GM19025 (cell line): ENCODE measurements at regions not wholly inside any gene's neighbourhood (a gene's known extent, or its start where the extent isn't known, plus 50 kb on each side); places are given as distances from the start of the nearest gene placed in this dataset.

Experiments
- ATAC-seq: cut with Tn5 transposase; IDR thresholded peaks from one replicate; pipeline ENCODE4 v1.9.1; 2021; ENCODE audit warnings: mild to moderate bottlenecking, low read depth, moderate library complexity; ENCODE audit not compliant: unreplicated experiment

DNA sequence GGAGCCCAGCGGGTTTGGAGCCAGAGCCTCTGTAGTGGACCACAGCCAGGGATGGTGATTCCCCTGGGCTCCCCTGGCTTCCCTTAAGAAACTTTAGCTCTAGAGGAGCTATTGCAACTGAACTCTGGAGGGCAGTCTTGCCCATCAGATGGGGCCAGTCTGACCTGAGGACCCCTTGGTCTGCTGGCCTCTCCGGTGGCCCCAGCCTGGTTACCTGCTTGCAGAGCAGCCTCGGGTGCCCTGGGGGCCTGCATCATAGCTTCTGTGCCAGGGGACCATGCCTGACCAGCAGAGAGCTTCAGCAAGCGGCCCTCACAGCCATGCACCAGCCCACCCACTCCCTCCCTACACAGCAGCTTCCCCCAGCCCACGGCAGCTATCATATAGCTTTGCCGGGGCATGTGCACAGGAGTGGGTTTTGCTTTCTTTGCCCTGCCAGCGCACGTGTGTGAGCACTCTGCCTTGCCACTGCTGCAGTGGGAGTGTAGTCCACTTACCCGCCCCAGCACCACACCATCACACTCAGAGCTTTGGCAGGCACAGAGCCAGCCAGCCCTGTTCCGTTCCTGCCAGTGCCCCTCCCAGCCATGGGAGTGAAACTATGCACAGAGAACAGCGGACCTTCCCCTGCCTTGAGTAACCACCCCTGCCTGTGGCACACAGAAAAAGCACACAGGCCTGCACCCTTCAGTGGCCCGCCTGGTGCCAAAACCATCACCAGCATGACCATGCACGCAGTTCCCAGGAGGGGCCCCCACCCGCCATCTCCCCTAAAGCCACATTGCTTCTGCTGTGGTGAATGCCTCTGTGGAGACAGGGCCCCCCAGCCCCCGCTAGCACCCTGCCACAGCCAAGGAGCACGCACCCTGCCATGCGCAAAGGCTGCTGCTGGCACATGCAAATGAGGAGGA, 442.9 kb upstream of the NEGR1 start:
- ATAC-seq = no peak

- ATAC-seq = no peak
Measured at GRCh38 chr1:72705921-72706320, 423.6 kb upstream of the NEGR1 start.

DNA sequence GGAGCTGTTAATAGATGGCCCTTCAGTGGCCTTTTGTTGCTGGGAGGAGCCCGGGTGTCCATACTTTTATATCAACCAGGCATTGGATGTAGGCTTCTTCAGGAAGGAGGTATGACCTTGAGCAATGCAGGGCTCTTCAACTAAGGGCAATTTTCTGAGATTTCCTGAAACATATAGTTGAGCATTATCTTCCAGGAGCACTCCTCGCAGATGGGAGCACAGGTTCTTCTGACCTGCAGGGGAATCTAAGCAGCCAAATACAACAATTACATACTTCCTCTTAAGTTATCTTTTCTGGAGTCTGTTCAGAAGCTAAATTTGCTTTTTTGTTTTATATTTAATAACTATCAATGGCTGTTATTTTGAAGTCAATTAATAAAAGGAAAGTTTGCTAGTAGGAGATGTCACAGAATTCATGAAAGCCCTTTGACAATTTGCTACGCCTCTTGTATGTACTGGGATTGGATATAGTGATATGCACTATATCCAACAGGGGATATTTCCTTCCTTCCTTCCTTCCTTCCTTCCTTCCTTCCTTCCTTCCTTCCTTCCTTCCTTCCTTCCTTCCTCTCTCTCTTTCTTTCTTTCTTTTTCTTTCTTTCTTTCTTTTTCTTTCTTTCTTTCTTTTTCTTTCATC, 422.6 kb upstream of the NEGR1 start:
- no peak for ATAC-seq

DNA sequence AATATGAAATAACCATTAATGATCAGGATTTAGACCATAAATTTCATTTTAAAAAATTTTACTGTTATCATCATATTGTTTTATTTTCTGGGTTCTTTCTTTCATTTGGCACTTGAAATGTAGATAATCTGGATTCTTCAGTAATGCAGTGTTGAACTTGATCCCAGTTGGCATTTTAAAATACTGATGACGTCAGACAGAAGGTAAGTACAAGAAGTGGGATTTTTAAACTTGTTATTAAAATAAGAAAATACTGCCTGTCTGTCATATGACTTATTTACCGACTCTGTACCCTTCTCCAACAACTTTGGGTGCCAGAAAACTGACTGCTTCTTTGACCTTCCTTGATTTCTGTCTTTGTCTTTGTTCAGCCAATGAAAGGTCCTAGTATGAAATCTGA, 415.1 kb upstream of the NEGR1 start:
- no peak for ATAC-seq

DNA sequence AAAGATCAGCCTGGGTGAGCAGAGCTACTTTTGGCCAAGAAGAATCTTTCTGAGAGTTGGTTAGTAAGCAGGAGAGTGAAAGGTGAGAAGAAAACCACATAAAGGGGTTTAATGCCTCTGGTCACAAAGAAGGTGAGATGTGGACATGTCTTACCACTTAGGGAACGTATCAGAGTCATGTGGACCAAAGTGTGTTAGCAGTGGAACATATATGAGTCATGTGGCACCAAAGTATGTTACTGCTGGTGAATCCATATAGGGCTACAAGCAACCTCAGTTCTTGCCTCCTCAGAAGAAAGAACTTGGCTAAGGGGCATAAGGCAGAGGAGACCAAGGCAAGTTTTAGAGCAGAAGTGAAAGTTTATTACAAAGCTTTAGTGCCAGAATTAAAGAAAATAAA, 411.6 kb upstream of the NEGR1 start:
- no peak for ATAC-seq

GRCh38 chr1:72693376-72693775, 411.0 kb upstream of the NEGR1 start:
- ATAC-seq = no peak

DNA sequence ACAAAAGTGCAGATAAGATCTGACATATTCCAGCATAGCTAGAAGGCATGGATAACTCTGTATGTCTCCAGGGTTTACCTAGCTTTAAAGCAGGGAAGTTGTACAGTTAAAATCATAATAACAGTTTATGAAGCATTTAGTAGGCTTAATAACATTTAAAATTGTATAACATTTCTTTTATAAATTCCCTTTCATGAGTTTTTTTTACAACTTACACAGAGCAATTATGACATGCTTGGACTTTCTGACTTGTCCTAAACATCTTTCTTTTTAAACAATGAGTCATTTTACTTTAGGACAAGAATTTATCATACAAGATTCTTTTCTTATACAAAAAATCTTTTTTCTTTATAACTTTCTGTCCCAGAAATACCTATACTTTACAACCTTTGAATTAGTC, 408.5 kb upstream of the NEGR1 start:
- no peak for ATAC-seq

DNA sequence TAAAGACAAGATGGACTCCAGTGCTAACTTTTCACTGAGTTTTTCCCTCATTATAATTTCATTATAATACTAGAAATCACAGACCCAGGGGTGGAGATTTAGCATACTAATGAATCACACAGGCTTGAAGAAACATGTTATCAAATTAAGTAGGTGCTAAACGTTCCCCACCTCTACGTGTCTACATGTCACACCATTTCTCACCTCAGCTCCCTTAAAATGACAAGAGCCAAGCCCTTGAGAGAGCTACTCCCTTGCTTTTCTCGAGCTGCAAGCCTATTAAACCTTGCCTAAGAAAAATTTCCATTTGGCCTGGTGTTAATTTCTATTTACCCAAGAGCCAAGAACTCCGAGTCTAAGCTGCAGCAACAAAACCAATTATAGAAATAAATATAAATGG, 396.3 kb upstream of the NEGR1 start:
- no peak for ATAC-seq

GRCh38 chr1:72670902-72671301, 388.6 kb upstream of the NEGR1 start:
- no peak for ATAC-seq

DNA sequence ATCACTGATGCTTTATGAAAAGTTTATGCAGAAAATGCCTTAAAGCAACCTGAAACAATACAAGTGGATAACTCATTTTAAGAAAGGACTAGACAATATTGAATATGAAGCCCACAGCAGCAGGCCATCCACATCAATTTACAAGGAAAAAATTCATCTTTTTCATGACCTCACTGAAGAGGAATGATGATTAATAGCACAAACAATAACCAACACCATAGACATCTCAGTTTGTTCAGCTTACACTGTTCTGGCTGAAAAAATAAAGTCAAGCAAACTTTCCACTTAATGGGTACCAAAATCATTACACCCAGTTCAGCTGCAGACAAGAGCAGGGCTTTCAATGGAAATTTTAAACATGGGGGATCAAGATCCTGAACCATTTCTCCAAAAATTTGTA, 380.6 kb upstream of the NEGR1 start:
- ATAC-seq = no peak

- ATAC-seq = no peak
Measured at GRCh38 chr1:72650843-72651435, 368.6 kb upstream of the NEGR1 start.

DNA sequence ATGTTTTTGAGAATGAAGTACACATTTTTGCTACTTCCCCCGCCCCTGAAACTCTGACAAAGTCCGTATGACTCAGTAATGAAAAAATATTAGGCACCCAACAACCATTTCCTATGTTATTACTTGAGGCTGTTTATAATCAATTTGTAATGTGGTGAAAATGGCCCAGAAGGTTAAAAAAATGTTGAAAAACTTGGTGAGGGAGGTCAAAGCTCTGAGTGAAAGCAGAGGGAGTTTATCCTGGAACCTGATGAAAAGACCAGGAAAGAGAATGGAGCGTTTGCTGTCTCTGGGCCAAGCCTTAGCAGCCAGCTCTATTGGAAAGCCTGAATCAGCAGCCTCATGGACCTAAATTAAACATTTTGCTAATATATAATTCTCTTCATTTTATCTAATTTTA, 367.7 kb upstream of the NEGR1 start:
- ATAC-seq = no peak

GRCh38 chr1:72649211-72649888, 367.0 kb upstream of the NEGR1 start:
- ATAC-seq = no peak

DNA sequence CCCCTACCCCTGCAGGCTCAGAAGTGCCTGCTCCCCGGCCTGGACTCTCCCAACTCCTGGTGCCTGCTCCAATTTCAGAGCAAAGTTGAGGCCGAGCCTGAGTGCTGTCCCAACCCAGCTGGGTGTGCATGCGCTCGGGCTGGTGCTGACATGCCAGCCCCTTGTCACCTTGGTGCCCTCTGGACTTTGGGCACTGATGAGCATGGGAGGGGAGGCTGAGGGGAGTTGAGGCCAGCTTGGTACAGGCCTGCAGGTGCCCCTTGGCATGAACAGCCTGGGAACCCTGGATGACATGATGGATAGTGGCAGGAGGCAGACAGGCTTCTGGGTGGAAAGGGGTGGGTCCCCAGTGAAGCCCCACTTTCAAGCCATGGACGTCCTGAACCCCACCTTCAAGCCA, 366.1 kb upstream of the NEGR1 start:
- ATAC-seq = no peak

DNA sequence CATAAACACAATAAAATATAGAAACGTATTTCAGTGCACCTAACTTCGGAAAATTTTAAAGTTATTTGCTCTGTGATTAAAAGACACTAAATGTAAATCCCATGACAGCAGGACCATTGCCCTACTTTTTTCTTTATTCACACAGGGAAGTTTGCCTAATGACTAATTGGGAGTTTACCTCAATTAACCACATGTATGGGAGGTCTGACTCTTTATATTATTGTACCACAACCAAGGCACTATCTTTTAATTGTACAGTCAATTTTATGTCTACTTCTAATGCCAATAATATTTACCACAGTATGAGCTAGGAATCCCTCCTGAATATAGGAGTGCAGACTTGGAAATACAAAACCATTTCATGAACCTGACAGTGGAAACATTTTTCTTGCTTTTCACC, 360.8 kb upstream of the NEGR1 start:
- no peak for ATAC-seq

GRCh38 chr1:72637593-72637992, 355.3 kb upstream of the NEGR1 start:
- ATAC-seq = no peak

DNA sequence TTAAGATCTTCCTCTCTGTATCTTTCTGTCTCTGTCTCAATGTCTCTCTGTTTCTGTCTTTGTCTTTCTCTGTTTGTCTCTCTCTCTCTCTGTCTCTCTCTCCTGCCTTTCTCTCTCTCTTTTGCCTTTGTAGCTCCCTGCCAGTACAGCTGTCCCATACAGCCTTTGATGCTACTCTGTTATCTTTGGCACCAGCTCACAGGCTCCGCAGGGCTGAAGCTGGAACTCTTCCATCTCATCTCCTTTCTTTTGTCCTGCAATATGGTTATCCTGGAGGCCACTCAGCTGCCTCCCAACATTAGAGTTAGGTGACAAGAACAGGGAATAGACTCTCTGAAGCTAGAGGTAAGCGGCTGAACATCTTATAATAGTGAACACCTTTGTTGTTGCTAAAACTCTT, 354.3 kb upstream of the NEGR1 start:
- ATAC-seq = no peak

DNA sequence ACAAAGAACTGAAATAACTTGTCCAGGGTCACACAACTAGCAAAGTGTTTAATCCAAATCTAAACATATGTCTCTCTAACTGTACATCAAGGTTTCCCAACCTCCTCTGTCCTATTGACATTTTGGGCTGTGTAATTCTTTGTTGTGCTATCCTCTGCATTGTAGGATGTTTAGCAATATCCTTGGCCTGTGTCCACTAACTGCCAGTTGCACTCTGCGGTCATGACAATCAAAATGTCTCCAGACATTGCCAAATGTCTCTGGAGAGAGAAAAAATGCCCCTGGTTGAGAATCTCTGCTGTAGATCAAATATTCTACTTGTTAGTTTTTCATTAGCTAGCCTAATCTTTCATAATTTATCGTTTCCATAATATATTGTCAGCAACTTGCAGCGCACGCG, 353.4 kb upstream of the NEGR1 start:
- ATAC-seq = no peak

DNA sequence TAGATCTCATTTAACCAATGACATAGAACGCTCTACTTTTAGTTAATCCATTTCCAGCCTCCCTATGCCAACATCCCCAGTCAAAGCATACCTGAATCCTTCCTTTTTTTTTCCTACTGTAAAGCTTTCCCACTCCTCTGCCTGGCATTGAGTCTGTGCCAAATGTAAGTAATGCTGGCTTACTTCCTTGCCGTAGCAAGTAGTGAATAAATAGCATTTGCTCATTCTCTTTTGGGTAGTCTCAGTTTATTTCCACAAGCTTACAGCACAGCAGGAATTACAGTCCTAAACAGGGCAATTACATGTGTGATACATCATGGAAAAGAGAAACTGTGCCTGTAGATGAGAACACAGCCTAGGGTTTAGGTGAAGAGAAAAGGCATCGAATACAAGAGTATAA, 352.6 kb upstream of the NEGR1 start:
- no peak for ATAC-seq

DNA sequence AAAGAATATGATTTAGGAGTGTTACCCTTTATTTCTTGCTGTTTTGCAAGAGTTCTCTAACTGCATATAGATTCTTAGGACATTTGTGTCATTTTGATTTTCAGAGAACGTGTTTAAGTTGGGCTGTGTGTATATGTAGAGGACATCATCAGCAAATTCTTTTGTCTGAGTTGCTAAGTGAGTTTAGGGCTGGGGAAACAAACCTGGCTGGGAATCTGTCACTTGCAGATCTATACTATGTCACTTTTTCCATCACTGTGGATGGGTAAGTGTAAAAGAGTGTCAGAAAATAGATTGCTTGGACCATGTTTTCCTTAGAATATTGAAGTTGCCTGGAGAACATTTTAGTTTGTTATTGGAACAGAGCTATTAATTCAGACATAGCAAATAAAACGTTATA, 349.1 kb upstream of the NEGR1 start:
- ATAC-seq = no peak

- no peak for ATAC-seq
Measured at GRCh38 chr1:72623299-72623708, 341.0 kb upstream of the NEGR1 start.
